A673 (cell line): ENCODE measurements at regions not wholly inside any gene's neighbourhood (a gene's known extent, or its start where the extent isn't known, plus 50 kb on each side); places are given as distances from the start of the nearest gene placed in this dataset.

Experiments used
- EZH2 ChIP-seq: fragments of 200-600 bp; sonication (generic); IDR thresholded peaks from 2 replicates; pipeline ENCODE4 v1.6.1; 2017; ENCODE audit warnings: borderline replicate concordance, low read depth, mild to moderate bottlenecking, mixed read lengths, antibody characterized with exemption, low read length; ENCODE audit not compliant: poor library complexity, severe bottlenecking
- TF ChIP-seq, protein P1 (sequence below): fragments of 300-800, 200-600 bp; sonication (generic); conservative IDR thresholded peaks from 2 replicates; pipeline ENCODE4 v1.5.1; 2017; ENCODE audit warnings: low read depth, mild to moderate bottlenecking, antibody characterized with exemption, low read length, moderate library complexity, mixed read lengths

DNA sequence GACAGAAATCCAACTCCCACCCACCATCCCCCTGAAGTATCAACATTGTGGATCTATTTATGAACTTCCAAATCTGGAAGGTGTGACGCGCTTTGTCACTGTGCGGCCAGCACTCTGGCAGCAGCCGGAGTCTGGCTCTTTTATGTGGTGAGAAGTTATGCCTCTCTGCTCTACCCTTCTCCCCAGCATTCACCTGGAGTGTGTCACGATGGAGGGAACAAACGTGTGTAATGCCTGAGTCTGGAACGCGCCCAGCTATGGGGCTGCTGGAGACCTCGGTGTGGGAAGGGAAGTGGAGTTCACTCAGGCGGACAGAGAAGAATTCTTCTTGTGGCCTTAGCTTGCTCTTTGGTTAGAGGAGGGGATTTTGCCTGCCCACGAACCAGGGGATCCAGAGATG lies 222.1 kb upstream of the RPL34 start:
- TF ChIP-seq, protein P1, sequence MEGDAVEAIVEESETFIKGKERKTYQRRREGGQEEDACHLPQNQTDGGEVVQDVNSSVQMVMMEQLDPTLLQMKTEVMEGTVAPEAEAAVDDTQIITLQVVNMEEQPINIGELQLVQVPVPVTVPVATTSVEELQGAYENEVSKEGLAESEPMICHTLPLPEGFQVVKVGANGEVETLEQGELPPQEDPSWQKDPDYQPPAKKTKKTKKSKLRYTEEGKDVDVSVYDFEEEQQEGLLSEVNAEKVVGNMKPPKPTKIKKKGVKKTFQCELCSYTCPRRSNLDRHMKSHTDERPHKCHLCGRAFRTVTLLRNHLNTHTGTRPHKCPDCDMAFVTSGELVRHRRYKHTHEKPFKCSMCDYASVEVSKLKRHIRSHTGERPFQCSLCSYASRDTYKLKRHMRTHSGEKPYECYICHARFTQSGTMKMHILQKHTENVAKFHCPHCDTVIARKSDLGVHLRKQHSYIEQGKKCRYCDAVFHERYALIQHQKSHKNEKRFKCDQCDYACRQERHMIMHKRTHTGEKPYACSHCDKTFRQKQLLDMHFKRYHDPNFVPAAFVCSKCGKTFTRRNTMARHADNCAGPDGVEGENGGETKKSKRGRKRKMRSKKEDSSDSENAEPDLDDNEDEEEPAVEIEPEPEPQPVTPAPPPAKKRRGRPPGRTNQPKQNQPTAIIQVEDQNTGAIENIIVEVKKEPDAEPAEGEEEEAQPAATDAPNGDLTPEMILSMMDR, result no peak
- no peak for TF ChIP-seq EZH2
